ENCODE measurements at regions not wholly inside any gene's neighbourhood (a gene's known extent, or its start where the extent isn't known, plus 50 kb on each side); places are given as distances from the start of the nearest gene placed in this dataset.

DNA sequence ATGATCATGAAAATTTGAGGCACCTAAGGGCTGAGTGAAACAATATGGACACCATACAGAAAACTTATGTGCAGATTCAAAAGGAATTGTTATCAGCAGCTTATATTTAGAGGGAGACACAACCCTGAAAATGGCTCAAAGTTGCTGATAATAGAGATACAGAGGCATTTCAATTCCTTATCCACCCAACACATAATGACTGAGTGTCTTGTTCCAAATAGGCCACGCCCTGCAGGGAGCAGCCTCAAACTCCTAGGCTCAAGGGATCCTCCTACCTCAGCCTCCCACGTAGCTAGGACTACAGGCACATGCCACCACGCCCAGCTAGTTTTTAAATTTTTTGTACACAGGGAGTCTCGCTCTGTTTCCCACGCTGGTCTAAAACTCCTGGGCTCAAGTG lies 79.0 kb downstream of the LBH start:
- no peak for DNase-seq

DNA sequence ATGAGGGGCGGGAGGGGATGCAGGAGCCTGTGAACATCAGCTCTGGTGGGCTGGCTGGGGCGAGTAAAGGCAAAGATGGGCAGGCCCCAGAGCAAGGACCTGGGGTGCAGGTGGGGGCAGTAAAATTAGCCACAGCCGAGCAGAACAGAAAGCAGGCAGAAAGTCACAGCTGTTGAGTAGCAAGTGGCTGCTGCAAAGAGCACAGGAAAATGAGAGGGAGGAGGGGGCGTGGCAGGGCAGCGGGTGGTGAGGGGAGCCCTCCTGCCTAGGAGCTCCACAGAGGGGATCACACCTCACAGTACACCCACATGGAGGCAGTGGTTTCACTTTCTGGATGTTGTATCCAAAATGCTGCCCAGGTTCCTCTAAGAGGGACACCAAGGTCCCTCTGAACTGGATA lies 79.6 kb downstream of the LBH start:
- no peak for DNase-seq

DNA sequence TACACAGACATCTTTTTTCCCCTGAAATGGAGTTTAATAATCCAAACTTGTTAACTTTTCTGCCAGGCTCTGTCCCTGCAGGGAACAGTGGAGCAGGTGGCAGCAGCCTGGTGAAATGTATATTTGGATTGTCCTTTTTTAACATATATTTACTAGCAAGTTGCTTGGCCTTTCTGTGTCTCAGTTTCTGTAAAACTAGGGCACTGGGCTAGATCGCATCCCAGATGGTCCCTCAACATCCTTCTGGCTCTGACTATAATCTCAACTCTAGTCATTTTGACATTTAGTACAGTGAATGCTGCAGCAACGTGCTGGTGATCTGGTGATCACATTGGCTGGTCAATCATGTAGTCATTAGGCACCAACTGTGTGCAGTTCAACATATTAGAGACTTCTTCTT lies 80.4 kb downstream of the LBH start:
- DNase-seq = no peak

DNA sequence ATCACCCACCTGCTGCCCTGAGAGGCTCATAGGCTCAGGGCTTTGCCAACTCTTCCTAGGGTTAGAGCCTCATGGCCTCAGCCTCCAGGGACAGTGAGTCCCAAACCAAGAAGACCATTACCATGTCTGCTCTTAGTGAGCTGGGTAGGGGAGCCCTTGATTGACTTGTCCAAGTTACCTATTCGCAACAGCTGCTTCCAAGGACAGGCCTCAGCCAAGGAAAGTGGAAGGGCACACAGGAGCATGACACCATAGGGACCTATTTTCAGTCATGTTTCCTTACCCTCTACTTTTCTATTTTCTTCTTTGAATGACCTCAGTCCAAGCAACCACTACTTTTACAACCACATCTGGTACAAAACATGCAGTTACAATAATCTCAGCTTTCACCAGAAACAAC lies 81.6 kb downstream of the LBH start:
- DNase-seq = no peak

DNA sequence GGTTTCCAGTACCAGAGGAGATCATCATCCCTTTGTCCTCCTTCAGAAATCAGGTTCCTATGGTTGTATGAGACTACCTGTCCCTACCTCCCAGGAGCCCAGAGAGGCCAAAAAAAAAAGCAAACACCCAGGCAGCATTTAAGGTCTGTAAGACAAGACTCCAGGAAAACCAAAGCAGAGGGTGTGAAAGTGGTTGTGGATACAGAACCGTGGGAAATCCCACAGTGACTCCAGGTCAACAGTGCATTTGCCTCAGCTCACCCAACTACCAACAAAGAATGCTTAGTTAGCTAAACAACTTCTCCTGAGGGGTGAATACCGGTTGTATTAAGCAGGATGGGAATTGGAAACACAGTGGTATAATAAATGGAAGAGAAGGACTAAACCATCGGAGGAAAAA lies 83.6 kb downstream of the LBH start:
- no peak for DNase-seq

DNA sequence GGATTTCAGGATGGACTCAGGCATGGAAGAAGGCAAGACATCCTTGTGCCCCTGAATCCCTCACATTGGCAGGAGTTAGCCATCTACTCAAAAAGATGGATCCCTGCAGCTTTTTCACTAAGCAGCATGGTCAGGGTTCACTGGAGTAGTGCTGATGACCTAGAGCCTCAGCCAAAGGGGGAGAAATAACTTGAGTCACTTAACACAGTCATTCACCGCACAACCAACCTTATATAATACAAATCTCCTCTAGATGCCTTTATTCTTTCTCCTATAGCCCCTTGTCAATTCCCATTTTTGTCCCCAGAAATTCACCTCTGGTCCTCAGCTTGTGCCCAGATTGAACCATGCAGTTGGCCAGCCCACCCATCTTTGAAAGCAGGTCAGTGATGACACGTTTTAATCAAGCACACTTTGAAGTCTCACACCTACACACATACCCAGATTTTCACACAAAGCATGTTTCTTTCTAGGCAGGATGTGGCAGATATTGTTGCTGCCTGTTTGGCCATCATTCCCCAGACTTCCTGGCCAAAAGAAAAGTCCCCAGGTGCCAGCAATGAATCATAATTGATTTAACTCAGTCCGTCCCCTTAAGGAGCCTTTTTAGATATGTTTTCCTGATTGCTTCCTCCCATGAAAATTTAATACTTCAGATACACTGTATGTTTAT lies 84.2 kb downstream of the LBH start:
- DNase-seq = no peak

DNA sequence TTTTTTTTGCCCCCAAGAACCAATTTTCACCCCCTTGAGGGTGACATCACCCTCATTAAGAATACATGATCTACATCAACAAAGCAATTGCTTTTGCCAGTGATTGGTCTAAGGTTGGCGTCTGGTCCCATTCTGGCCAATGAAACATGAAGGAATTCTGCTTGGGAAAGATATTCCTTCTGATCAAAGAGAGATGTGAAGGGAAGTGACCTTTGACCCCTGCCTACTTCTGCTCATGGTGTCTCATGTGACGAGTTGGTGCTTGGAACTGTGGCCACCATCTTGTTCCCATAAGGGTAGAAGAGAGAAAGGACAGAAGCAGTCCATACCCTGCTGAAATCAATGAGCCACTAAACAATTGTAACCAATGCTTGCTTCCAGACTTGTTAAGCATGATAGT lies 85.1 kb downstream of the LBH start:
- DNase-seq = no peak

DNA sequence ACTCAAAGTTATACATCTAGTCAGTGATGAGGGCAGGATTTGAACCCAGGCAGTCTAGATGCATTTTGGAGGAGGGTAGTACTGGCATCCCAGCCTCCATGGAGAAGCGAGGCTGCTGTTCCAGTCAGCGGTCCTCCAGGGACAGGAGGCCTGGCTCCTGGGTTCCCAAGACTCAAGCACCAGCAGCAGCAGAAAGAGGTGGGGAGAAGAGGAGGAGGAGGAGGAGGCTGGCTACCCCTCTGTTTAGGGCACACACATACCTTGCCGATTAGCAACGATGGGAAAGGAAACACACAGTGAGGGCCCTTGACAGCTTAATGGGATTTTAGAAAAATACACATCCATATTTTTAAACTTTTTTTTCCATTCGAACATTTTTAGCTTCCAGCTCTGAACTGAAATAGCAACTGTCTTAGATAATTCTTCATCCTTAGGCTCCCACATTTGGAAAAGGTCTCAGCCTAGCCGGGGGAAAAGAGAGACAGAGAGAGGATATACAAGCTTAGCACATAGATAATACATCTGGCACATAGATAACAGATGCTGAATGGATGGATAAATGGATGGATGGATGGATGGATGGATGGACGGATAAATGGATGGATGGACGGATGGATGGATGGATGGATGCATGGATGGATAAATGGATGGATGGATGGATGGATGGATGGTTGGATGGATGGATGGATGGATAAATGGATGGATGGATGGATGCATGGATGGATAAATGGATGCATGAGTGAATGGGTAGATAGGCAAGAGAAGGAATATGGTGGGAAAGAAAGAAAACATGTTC lies 87.9 kb downstream of the LBH start:
- DNase-seq = no peak

DNA sequence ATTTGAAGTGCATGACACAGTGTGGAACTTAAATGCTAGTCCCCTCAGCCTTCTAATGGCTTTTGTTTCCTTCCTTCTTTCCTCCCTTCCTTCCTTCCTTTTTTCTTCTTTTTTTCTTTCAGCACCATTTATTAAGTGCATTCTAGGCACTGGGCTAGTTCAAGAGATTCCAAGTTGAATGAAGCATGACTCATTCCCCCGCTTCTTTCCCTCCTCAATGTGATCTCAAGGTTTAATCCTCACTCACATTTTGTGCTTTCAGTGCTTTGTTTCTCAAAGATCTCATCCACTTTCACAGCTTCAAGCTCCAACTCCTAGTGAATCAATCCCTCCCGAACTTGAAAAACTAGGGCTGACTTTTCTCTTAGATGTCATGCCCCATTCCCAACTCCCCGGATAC lies 90.1 kb downstream of the LBH start:
- no peak for DNase-seq

DNA sequence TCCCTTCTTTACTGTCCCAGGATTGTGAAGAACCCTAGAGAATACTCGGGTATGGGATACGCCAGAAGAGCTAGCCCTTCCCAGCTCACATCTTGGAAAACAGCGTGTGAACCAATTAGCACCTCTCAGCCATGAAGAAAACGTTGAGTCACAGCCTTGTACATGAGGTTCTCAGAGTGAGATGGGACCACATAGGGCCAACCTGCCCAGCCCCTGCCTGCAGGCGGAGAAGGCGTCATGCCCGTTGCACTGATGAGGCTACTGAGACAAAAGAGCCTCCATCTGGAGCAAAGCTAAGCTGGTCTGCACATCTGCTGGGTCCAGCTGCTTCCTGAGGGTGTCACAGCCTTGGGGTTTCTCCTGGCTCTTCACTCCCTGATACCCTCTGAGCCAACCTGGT lies 92.2 kb downstream of the LBH start:
- no peak for DNase-seq

DNA sequence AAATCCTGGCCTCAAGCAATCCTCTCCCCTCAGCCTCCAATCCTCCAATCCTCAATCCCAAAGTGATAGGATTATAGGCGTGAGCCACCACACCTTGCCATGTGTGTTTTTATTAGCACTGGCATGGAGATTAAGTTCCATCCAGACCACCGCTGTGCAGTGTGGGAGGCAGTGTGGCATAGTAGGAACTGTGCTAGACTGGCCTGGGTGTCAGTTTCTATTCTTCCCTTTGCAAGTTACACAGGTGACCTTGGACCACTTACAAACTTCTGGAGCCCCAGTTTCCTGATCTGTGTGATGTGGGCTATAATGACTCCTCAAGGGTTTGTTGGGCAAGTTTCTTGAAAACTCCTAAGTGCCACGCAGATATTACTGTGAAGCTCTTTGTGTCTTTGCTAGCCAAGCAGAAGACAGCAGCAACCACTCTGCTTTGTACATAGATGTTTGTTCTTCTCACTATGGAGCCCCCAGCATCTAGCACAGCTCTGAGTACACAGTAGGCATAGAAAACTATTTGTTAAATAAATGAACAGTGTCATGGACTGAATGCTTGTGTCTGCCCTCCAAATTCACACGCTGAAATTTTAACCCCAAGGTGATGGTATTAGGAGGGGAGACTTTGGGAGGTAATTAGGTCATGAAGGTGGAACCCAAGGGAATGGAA lies 93.0 kb downstream of the LBH start:
- no peak for DNase-seq

DNA sequence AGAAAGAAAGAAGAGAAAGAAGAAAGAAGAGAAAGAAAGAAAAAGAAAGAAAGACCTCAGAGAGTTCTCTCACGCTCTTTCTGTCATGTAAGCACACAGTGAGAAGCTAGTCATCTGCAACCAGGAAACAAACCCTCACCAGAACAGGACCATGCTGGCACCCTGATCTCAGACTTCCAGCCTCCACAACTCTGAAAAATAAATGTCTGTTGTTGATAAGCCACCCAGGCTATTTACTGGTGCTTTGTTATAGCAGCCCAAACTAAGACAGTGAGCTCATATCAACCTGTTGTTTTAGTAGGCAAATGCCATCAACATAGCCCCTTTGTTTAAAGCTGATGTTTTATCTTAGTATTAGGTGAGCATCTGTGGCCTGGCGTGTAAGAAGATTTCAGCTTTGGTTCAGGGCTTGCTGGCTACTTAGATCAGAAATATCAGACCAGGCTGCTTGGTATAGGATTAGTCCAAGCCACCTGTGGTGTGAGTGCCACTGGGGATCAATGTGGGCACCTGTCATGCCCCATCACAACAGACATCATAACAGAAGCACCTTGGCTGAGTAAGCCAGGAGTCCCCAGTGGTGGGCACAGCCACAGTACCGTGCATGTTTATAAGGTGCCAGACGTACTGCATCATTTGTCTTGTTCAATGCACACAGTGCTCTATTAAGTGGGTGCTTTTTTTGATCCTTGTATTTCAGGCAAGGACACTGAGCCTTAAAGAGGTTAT lies 94.4 kb downstream of the LBH start:
- DNase-seq = no peak

DNA sequence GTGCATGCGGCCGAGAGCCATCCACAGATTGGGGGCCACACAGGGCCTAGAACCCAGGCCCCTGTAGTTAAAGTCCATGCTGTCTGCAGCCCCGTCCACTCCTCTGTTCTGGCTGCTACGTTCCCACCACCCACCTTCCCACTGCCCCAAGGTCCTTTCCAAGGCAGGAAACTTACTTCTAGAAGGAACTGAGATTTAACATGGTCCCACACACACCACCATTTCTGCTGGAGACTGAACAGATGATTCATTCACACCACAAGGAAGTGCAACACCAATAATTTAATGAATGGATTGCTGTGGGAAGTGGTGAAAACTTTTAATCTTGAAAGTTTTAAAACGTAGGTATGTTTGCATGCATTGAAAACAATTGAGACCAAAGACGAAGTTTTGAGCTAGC lies 95.2 kb downstream of the LBH start:
- no peak for DNase-seq

DNA sequence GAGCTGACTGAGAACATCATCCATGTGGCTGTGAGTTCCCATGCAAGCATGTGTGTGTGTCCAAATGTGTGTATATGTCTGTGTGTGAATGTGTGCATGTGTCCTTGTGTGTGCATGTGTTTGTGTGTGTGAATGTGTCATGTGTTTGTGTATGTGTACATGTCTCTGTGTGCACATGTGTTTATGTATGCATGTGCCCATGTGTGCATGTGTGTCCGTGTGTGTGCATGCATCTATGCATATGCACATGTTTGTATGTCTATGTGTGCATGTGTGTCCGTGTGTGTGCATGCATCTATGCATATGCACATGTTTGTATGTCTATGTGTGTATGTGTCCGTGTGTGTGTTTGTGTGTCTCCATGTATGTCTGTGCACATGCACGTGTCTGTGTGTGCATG lies 99.7 kb downstream of the LBH start:
- DNase-seq = no peak

DNA sequence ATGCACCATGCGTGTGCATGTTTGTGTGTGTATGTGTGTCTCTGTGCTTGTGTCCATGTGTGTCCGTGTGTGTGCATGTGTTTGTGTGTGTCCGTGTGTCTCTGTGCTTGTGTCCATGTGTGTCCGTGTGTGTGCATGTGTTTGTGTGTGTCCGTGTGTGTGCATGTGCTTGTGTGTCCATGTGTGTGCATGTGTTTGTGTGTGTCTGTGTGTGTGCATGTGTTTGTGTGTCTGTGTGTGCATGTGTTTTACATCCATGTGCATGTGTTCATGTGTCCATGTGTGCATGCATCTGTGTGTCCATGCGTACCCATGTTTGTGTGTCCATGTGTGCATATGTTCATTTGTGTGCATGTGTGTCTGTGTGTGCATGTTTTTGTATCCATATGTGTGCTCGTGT lies 100.5 kb downstream of the LBH start:
- no peak for DNase-seq

DNA sequence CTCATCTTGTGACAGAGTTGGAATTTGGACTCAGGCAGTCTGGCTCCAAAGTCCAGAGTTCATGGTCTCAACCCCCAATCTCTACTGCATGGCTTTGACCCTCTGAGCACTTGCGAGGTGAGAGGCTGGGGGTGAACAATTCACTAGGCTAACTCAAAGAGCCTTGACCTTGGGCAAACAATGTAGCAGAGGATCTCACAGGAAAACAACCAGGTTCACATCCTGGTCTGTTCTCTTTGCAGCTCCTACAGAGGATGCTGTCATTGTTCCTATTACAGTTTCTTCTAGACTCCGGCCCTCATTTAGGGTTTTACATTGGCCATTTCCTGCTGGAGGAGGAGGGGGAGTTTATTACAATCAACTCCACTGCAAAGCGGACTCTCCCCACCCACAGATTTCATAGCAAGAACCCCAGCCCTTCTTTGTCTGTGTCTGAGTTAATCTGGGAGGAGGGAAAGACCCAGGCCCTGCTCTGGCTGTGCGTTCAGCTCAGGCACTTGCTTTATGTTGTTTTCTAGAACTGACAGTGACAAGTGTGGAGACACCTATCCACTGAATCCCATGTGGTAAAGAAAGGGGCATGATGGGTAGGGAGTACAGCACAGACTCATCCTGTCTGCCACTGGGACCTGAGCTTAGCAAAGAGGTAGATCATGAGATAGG lies 101.6 kb downstream of the LBH start:
- DNase-seq = no peak

DNA sequence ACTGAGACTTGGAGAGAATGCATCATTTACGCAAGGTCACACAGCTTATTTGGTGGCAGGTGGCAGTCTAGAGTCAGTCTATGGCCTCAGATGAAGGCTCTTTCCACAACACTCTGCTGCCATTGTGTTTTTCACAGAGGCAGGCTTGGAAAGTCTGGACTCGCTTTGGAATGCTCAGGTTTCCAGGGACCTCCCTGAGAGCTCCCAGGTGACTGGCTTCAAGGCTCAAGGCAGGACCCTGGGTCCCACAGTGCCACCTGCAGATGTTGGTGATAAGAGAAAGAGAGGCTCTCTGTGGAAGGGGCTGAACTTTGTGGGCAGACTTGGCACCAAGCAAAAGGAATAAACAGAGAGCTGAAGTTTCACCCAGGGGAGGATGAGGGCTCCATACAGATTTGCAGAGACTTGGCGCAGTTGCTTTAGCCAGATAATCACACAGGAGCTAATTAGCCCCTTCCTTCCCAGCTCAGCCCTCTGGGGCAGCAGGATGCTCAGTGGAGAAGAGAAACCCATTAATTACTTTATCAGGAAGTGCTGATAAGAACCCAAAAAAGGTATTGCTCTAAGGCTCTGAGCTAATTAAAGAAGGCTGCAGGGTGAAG lies 103.5 kb downstream of the LBH start:
- DNase-seq = no peak

DNA sequence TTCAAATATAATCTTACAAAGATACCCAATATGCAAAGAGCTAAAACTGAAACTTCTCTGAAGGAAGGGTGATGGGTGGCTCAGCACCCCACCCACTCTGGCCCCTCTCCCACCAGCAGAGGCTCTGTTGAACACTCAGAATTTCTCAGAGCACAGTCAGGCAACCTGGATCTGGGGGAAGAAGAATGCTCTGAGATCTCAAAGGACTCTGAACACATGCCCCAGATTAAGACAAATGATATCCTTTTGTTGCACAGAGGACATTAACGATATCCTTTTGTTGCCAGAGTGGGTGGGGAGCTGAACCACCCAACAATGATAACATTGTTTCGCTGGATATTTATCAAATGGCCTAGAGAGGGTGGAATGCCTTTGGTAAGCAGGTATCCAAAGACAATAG lies 104.8 kb downstream of the LBH start:
- no peak for DNase-seq

DNA sequence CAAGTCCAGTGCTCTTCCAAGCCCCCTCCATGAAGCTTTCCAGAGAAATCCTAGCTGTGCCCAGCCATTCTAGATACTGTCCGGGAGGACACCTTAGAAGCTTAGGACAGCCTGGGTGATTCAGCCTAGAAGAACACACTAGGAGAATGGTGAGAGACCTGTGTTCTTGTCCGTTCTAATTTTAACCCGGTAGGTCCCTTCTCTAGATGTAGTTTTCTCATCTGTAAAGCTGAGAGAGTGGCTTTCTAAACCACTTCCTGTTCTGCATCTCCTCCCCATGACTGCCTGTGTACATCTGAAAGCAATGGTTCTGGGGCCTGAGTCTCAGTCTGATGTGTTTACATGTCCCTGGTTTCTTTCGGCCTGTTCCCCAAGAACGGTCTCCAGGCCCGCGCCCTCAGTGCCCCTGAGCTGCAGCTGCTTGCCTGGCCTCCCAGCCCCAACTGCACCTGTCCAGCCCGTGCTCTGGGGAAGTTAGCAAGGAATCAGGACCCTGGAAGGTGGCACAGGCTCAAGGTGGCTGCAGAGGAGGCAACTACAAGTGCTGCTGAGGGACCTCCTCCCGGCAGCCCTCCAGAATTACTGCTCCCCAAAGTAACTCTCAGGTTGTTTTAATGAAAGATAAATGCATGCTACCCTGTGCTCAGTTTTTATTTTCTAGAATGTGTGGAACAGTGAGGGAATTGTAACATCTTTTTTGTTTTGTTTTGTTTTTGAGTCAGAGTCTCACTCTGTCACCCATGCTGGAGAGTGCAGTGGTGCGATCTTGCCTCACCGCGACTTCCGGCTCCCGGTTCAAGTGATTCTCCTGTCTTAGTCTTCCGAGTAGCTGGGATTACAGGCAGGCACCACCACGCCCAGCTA lies 105.9 kb downstream of the LBH start:
- no peak for DNase-seq

DNA sequence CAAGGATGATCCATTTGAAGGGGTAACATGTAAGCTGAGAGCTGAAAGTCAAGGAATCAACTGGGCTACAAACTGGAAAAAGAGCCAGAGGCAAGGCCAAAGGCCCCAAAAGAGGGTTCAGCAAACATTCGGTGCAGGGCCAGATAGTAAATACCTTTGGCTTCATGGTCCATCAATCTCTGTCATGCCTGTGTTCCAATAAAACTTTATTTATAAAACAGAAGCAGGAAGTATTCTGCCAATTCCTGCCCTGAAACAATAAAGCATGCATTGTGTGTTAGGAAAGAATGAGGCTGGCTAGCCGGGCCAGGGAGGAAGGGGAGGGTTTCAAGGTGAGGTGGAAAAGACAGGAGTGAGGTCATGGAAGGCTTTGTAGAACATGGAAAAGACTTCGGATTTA lies 107.1 kb downstream of the LBH start:
- DNase-seq = no peak

DNA sequence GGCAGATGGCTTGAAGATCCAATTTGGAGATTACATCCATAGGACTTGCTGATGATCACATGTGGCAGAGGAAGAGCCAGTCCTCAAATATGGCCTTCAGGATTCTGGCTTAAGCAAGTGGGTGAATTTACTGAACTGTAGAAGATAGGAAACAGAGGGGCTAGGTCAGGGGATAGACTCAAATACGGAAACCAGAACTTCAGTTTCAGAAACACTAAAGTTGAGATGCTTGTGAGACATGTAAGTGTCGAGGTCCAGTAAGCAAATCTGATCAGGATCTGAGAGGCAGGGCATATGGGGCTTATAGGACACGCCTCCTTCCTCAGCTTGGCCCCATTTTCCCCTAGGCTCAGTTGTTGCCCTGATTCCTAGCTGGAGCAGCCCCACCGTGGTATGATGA lies 107.7 kb downstream of the LBH start:
- DNase-seq = no peak
